GM10266 (cell line): ENCODE measurements at regions not wholly inside any gene's neighbourhood (a gene's known extent, or its start where the extent isn't known, plus 50 kb on each side); places are given as distances from the start of the nearest gene placed in this dataset.

Experiments
- DNase-seq: peaks from one replicate; pipeline ENCODE4 v3.0.0; 2012; ENCODE audit errors: extremely low spot score
- CTCF ChIP-seq: IDR thresholded peaks from 2 replicates; pipeline ENCODE4 v1.5.1; 2012; ENCODE audit warnings: mild to moderate bottlenecking, low read depth; ENCODE audit not compliant: control insufficient read depth, insufficient read depth; ENCODE audit errors: missing control alignments

DNA sequence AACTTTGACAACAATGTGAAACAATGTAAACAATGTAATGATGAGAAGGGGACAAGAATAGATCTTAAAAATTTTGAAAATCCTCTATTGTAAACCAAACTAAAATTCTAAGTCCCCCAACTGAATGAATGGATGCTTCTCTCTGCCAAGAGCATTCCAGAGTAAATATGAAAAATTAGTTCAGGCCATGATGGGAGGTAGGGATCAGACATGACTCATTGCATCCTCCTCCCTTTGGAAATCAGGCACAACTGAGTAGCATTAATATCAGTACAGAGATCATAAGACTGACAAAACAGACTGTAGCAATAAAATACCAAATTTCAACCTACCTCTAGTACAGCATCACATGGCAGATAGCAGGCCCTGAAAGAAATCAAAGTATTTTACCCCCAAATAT is 559.9 kb downstream of the C12orf50 start:
- DNase-seq = no peak
- no peak for TF ChIP-seq CTCF

DNA sequence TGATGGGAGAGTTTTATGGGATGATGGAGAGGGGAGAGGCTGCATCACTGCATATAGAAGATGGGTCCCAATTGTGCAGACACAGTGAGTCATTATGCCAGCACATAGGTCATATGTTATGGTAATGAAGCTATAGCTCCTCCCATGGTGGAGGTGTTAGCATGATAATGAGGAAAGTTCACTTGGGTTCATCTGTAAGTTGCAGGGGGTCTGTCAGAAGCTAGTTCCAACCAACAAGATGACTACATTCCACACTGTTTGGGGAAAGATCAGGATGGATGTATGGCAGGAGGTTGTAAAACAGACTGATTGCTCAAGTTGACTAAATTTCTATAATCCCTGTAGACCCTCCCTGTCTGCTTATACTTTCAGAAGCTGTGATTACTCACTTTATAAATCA is 561.3 kb downstream of the C12orf50 start:
- no peak for TF ChIP-seq CTCF
- no peak for DNase-seq

DNA sequence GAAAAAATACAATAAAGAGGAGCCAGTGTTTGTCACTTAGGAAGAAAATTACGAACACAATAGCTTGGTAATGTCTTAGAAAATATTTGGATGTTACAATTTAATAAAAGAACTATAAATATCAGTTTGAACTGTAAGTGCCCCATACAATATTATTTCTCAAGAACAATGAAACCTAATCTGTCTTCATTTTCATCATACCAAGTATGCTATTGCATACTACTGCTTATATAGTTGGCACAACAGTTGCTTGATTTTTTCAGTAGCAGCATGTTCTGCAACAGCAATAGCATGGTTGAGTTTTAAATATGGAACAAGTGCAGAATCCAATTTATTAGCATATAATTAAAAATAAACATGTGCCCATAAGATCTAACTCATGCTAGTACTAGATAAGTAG is 564.6 kb downstream of the C12orf50 start:
- no peak for DNase-seq
- TF ChIP-seq CTCF = no peak

- no peak for DNase-seq
- no peak for TF ChIP-seq CTCF
Observed at GRCh38 chr12:87444039-87444438, 585.2 kb downstream of the C12orf50 start.

- no peak for TF ChIP-seq CTCF
- DNase-seq = no peak
Observed at GRCh38 chr12:87441511-87441910, 587.7 kb downstream of the C12orf50 start.

- no peak for DNase-seq
- no peak for TF ChIP-seq CTCF
Observed at GRCh38 chr12:87439990-87440827, 589.0 kb downstream of the C12orf50 start.

DNA sequence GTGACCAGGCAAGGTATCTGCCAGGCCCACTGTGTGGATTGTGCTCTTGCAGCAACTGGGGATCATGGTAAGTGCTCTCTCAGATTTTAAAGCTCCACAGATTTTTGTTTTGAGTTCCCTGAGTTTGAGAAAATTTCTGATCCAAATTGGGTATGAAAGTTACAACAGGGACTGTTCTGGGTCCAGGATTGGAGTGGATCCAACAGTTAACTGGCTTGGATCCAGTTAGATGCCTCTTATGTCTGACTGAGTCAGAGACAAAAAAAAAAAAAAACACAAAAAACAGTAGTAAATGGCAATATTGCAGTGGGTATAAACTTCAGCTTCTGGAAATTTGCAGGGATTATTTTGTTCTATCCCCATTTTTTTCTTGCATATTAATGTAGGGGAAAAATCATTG is 598.8 kb downstream of the C12orf50 start:
- no peak for TF ChIP-seq CTCF
- no peak for DNase-seq
